DMS 273 treated with DMSO at 0.1 percent for 48 hours (cell line): ENCODE measurements at regions not wholly inside any gene's neighbourhood (a gene's known extent, or its start where the extent isn't known, plus 50 kb on each side); places are given as distances from the start of the nearest gene placed in this dataset.
"Not testable (repeated sequence)": the region's sequence is repeated elsewhere in the genome, so short reads cannot be mapped to it uniquely, and the experiment has no call there.

Source experiments
- DNase-seq: peaks from one replicate; lab custom pipeline; 2025; lab: John Stamatoyannopoulos, UW

- no peak for DNase-seq
Observed at GRCh38 chr5:157978061-157978460, 119.1 kb upstream of the CLINT1 start.

DNA sequence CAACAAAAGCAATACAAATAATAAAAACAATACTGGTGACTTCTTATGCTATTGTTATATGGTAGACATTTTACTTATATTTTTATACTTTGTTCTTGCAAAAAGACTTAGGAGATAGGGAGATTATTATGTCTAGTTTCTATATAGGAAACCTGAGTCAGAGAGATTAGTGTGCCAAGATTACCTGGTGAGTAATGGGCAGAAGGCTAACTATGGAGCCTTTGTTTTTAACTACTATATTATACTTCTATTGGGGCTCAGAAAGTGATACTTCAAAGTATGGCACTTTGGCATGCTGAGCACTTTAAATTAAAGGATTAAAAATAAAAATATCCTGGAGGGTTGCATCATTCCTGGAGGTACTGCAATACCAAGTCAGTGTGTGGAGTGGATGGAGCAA lies 117.5 kb upstream of the CLINT1 start:
- no peak for DNase-seq

DNA sequence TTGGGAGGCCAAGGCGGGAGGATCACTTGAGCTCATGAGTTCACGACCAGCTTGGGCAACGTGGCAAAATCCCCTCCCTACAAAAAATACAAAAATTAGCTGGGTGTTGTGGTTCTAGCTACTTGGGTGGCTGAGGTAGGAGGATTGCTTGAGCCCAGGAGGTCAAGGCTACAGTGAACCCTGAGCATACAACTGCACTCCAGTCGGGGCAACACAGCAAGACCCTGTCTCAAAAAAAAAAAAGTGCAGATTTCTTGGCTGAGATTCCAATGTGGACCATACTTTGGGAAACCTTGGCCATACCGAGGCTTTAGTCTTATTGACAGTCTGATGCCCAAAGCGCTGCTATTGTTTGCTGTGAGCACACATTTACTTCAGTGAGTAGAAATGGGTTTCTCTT lies 113.6 kb upstream of the CLINT1 start:
- no peak for DNase-seq

- no peak for DNase-seq
Observed at GRCh38 chr5:157971571-157972216, 112.7 kb upstream of the CLINT1 start.

- not testable (repeated sequence) for DNase-seq
Observed at GRCh38 chr5:157968570-157968969, 109.6 kb upstream of the CLINT1 start.

GRCh38 chr5:157965989-157966388 lies 107.0 kb upstream of the CLINT1 start:
- no peak for DNase-seq

DNA sequence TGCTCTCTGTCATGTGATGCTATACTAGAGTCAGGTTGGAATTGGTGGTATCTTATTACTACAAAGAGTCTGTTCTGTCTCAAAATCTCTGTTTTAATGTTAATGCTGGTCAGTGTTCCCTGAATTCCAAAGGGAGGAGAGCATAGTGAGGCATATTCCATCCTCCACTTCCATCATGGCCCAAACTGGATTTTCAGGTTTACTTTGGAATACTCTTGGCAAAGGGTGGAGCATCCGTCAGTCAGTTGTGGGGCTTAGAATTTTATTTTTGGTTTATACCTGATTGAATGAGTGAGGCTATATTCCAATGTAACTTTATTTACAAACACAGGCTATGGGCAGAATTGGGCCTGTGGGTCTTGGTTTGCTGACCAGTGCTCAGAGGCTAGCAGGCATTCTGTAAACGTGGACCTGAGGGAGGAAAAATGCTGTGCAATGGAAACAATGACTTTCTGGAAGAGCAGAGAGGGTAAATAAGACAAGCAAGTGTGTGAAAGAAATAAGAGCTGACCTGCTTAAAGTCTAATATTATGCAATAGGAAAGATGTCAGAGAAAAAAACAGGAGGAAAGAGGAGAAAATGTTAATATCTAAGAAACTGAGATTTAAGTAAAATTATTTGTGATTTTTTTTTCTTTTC lies 106.2 kb upstream of the CLINT1 start:
- DNase-seq = no peak

DNA sequence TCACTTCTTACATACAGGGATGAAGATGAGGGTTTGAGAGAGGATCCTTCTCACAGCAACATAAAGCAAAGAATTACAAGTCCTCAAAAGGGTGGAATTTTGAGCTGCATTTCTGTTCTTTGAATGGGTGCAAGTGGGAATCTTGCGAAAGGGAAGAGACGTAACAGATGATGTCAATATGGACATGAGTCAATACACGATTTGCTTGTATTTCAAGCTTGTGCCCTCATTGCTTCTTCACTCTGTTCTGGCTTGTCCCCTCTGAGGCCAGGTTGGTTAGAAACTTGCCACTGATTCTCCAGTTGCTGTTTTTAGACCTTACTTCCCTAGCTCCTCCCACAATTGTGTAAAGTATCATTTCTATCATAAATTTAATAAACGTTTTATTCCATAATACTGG lies 104.8 kb upstream of the CLINT1 start:
- DNase-seq = no peak

DNA sequence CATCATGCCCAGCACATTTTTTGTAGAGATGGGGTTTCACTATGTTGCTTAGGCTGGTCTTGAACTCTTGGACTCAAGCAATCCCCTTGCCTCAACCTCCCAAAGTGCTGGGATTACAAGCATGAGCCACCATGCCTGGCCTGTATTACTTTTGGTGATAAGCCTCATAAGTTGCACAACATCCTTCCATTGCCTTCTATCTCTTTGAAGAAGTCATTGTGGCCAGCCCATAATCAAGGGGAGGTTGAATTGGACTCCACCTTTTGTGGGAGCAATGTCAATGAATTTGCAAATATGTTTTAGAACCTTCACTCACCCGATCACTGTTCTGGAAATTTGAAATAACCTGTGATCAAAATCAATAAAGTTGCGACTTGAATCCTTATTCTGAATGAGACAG lies 104.3 kb upstream of the CLINT1 start:
- DNase-seq = no peak

- not testable (repeated sequence) for DNase-seq
Observed at GRCh38 chr5:157962686-157963085, 103.7 kb upstream of the CLINT1 start.

DNA sequence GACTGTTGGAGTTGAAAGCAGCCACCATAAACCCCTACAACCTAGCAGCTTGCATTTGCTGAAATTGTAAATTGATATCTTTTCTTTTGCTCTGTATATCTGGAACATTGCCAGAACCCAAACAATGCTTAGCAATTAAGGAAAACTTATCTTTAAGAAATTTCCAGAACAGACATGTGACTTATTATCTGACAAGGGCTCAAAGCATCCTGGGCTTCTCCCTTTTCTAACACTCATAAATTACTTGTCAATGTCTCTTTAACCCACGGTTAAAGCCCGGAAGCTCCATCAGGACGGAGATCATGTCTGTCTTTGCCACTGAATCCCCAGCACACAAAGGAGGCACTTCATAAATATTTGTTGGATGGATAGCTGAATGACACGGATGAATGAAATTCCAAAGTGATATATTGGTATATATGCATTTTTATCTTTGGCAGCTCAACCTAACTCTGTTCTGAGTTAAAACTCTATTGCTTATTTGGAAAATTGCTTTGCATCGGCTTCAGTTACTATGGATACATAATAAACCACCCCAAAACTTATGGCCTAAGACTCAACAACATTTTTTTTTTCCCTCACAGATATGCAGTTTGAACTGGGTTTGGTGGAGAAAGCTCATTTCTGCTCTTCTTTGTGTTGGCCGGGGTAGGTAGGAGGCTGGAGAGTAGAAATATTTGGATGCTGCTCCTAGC lies 103.1 kb upstream of the CLINT1 start:
- DNase-seq = no peak

GRCh38 chr5:157961176-157961575 lies 102.2 kb upstream of the CLINT1 start:
- DNase-seq = no peak

DNA sequence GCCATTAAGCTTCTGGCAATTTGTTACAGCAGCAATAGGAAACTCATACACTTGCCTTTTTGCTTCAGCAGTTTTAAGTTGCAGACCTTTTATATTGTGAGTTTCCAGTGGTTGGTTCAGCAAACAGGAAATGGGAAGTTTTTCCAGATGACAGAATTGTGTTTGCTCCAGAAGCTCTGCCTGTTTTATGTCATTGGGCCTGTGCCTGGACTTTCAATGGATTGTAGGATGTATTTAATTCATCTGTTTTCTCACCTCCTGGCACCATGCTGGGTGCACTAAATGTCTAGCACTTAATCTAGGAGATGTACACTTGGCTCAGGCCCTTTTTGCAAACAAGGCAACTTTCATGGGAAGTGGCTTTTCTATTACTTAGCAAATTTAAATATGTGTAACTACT lies 100.4 kb upstream of the CLINT1 start:
- no peak for DNase-seq

- DNase-seq = no peak
Observed at GRCh38 chr5:157956271-157956885, 97.4 kb upstream of the CLINT1 start.

DNA sequence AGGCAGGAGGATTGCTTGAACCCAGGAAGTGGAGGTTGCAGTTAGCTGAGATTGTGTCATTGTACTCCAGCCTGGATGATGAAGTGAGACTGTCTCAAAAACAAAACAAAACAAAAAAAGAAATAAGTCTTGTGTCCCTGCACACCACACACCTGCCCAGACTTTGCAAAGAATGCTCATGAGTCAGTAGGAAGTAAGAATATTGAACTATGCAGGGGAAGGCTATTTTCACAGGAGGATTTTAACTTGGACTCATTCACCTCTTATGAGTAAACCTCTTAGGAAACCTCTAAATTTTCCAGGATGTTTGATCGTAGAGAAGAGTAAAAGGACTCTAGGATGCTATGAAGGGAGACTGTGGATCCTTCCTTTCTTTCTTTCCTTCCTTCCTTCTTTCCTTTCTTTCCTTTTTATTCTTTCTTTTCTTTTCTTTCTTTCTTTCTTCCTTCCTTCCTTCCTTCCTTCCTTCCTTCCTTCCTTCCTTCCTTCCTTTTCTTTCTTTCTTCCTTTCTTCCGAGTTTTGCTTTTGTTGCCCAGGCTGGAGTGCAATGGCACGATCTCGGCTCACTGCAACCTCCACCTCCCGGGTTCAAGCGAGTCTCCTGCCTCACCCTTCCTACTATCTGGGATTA lies 96.7 kb upstream of the CLINT1 start:
- no peak for DNase-seq

DNA sequence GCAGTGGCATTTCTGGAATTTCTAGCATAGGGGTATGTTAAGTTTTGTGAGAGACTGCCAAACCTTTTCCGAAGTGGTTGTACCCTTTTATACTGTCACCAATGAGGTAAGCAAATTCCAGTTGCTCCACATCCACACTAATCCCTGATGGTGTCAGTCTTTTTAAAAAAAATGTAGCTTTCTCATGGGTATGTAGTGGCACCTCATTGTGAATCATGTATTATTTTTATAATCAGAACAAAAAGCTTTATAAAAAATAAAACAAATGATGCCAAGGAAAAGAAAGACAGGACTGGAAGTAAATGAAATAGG lies 93.4 kb upstream of the CLINT1 start:
- DNase-seq = no peak

- DNase-seq = no peak
Observed at GRCh38 chr5:157951673-157952373, 92.9 kb upstream of the CLINT1 start.

- DNase-seq = no peak
Observed at GRCh38 chr5:157949520-157949919, 90.6 kb upstream of the CLINT1 start.

- DNase-seq = peak; percentile 63
Observed at GRCh38 chr5:157948738-157949410, 89.9 kb upstream of the CLINT1 start.

GRCh38 chr5:157947156-157947555 lies 88.2 kb upstream of the CLINT1 start:
- no peak for DNase-seq

- not testable (repeated sequence) for DNase-seq
Observed at GRCh38 chr5:157945822-157946221, 86.9 kb upstream of the CLINT1 start.
